GM12801 (cell line): ENCODE measurements at regions not wholly inside any gene's neighbourhood (a gene's known extent, or its start where the extent isn't known, plus 50 kb on each side); places are given as distances from the start of the nearest gene placed in this dataset.

Source experiments
- CTCF ChIP-seq: IDR thresholded peaks from one replicate; pipeline ENCODE4 v1.5.1; 2011; ENCODE audit warnings: control low read depth; ENCODE audit not compliant: insufficient read length; ENCODE audit errors: extremely low read depth

GRCh38 chr11:37512156-37512780 lies 914.2 kb upstream of the RAG2 start:
- no peak for TF ChIP-seq CTCF

DNA sequence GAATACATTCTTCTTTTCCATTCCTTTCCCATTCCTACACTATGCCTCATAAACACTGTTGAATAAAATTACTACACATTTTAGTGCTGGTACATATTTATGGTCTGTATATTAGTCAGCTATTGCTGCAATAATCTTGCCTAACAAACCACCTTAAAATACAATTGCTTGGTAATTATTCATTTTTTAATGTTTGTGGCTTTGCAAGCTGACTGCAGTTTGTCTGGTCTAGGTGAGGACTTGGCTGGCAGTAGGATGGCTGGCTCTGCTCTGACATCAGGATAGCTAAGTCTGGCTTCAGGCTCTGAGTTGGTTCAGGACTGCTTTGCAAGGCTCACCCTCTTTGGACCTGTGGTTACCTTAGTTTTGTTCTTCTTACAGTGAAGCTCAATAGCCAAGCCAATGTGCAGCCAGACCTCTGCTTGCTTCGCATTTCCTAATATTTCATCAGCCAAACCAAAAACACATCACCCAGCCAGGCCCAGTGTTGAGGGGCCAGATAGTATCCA lies 913.4 kb upstream of the RAG2 start:
- no peak for TF ChIP-seq CTCF

GRCh38 chr11:37509506-37509905 lies 911.5 kb upstream of the RAG2 start:
- no peak for TF ChIP-seq CTCF

GRCh38 chr11:37506531-37506930 lies 908.5 kb upstream of the RAG2 start:
- no peak for TF ChIP-seq CTCF

DNA sequence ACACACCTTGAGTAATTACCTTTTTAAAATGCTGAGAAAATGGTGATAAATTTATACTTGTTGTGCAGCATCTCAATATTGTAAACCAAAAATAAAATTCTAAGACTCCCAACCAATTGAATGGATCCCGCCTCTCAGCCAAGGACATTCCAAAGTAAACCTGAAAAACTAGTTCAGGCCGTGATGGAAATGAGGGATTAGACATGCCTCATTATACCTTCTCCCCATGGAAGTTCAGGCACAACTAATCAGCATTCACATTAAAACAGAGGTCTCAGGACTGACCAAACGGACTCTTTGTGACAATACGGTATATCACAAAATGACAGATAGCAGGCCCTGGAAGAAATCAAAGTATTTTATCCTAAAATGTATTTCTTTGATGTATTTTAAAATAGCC lies 907.4 kb upstream of the RAG2 start:
- TF ChIP-seq CTCF, result no peak

DNA sequence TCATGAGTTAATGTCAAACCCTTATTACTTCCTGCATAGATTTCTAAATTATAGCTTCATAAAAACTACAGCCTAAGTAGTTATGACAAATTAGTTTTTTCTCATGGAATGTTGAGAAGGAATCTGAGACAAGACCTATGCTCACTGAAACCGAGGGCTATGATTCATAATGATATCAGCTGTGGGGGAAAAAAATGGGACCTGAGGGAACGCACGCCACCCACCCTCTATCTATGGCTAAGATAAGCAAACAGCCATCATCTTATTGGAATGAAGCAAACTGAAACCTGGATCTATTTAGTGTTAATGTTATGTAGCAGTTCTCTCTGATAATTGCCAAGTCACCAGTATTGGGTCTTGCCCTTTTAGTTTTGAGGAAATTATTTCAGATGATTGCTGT lies 906.9 kb upstream of the RAG2 start:
- TF ChIP-seq CTCF, result no peak

- TF ChIP-seq CTCF, result no peak
These were observed 906.1 kb upstream of the RAG2 start for GRCh38 chr11:37504060-37504611.
